SK-N-SH (cell line): ENCODE measurements at regions not wholly inside any gene's neighbourhood (a gene's known extent, or its start where the extent isn't known, plus 50 kb on each side); places are given as distances from the start of the nearest gene placed in this dataset.

Experiments used
- CHD2 ChIP-seq: fragments of 150-350 bp; IDR thresholded peaks from 2 replicates; pipeline ENCODE4 v1.6.1; 2018; ENCODE audit warnings: low read length; ENCODE audit not compliant: partially characterized antibody
- EZH2phosphoT487 ChIP-seq: fragments of 200-600 bp; sonication (generic); IDR thresholded peaks from 2 replicates; pipeline ENCODE4 v1.6.1; 2017; ENCODE audit warnings: low read depth, mixed run types, mild to moderate bottlenecking, antibody characterized with exemption, moderate library complexity, borderline replicate concordance
- MEF2A ChIP-seq: IDR thresholded peaks from 2 replicates; pipeline ENCODE4 v1.4.0; 2012; ENCODE audit warnings: low read depth, borderline replicate concordance
- RAD21 ChIP-seq: IDR thresholded peaks from 2 replicates; pipeline ENCODE4 v1.6.1; 2012; ENCODE audit warnings: mild to moderate bottlenecking, low read length
- SIN3A ChIP-seq: IDR thresholded peaks from 2 replicates; pipeline ENCODE4 v1.6.1; 2012; ENCODE audit warnings: low read depth, mild to moderate bottlenecking, low read length, moderate library complexity, borderline replicate concordance
- SMC3 ChIP-seq: IDR thresholded peaks from 2 replicates; pipeline ENCODE4 v1.6.1; 2012; ENCODE audit warnings: low read depth, low read length, improper control_type of control experiment
- YY1 ChIP-seq: IDR thresholded peaks from 2 replicates; pipeline ENCODE4 v1.4.0; 2012; ENCODE audit warnings: low read depth, mild to moderate bottlenecking
- TF ChIP-seq, protein P1 (sequence below): fragments of 200-600 bp; sonication (generic); IDR thresholded peaks from 2 replicates; pipeline ENCODE4 v1.6.1; 2017; ENCODE audit warnings: antibody characterized with exemption, mild to moderate bottlenecking, moderate library complexity
- TF ChIP-seq, protein P2 (sequence below): IDR thresholded peaks from 2 replicates; pipeline ENCODE4 v1.4.0; 2012; ENCODE audit warnings: low read depth
- TF ChIP-seq, protein P3 (sequence below): IDR thresholded peaks from 2 replicates; pipeline ENCODE4 v1.6.1; 2012; ENCODE audit warnings: mild to moderate bottlenecking, low read depth, low read length, moderate library complexity

DNA sequence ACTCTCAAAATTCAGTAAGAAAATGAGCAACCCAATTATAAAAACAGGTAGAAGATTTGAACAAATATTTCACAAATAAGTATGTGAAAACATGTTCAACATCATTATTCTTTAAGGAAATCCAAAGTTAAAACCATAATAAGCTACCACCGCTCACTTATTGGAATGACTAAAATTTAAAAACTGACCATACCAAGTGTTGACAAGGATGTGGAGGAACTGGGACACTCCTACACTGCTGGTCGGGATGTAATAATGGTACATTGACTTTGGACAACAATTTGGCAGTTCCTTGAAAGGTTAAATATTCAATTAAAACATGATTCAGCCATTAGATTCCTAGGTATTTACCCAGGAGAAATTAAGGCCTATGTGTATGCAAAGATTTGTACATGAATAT, 336.5 kb downstream of the IRS1 start:
- TF ChIP-seq, protein P1, sequence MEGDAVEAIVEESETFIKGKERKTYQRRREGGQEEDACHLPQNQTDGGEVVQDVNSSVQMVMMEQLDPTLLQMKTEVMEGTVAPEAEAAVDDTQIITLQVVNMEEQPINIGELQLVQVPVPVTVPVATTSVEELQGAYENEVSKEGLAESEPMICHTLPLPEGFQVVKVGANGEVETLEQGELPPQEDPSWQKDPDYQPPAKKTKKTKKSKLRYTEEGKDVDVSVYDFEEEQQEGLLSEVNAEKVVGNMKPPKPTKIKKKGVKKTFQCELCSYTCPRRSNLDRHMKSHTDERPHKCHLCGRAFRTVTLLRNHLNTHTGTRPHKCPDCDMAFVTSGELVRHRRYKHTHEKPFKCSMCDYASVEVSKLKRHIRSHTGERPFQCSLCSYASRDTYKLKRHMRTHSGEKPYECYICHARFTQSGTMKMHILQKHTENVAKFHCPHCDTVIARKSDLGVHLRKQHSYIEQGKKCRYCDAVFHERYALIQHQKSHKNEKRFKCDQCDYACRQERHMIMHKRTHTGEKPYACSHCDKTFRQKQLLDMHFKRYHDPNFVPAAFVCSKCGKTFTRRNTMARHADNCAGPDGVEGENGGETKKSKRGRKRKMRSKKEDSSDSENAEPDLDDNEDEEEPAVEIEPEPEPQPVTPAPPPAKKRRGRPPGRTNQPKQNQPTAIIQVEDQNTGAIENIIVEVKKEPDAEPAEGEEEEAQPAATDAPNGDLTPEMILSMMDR = no peak
- TF ChIP-seq, protein P2, sequence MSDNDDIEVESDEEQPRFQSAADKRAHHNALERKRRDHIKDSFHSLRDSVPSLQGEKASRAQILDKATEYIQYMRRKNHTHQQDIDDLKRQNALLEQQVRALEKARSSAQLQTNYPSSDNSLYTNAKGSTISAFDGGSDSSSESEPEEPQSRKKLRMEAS = no peak
- TF ChIP-seq EZH2phosphoT487 = no peak
- TF ChIP-seq SMC3 = no peak
- TF ChIP-seq SIN3A = no peak
- no peak for TF ChIP-seq YY1
- no peak for TF ChIP-seq MEF2A
- TF ChIP-seq, protein P3, sequence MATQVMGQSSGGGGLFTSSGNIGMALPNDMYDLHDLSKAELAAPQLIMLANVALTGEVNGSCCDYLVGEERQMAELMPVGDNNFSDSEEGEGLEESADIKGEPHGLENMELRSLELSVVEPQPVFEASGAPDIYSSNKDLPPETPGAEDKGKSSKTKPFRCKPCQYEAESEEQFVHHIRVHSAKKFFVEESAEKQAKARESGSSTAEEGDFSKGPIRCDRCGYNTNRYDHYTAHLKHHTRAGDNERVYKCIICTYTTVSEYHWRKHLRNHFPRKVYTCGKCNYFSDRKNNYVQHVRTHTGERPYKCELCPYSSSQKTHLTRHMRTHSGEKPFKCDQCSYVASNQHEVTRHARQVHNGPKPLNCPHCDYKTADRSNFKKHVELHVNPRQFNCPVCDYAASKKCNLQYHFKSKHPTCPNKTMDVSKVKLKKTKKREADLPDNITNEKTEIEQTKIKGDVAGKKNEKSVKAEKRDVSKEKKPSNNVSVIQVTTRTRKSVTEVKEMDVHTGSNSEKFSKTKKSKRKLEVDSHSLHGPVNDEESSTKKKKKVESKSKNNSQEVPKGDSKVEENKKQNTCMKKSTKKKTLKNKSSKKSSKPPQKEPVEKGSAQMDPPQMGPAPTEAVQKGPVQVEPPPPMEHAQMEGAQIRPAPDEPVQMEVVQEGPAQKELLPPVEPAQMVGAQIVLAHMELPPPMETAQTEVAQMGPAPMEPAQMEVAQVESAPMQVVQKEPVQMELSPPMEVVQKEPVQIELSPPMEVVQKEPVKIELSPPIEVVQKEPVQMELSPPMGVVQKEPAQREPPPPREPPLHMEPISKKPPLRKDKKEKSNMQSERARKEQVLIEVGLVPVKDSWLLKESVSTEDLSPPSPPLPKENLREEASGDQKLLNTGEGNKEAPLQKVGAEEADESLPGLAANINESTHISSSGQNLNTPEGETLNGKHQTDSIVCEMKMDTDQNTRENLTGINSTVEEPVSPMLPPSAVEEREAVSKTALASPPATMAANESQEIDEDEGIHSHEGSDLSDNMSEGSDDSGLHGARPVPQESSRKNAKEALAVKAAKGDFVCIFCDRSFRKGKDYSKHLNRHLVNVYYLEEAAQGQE = no peak
- no peak for TF ChIP-seq CHD2
- TF ChIP-seq RAD21 = no peak
